ENCODE measurements at regions not wholly inside any gene's neighbourhood (a gene's known extent, or its start where the extent isn't known, plus 50 kb on each side); places are given as distances from the start of the nearest gene placed in this dataset.

DNA sequence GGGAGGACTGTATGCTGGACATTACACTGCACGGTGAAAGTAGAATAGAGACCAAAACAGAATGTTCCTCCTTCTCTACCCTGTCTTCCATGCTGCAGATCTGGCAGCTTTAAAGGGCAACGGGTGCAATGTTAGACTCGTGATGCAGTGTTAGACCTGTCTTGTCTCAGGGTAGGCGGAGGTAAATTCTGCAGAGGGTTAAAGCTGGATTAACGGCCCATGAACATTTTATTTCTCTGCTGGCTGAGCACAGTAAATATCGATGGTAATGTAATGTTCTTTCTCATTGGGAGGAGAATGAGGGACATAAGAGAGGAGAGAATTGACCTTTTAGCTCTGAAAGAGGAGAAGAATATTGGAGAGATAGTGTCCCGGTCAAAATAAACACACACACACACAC, 178.9 kb downstream of the NMUR2 start:
- TF ChIP-seq EGR1 (IDR thresholded peaks at IDR 0.05) (no peak), EP300 (IDR thresholded peaks at IDR 0.05; ENCODE audit: borderline replicate concordance) (no peak), RAD21 (IDR thresholded peaks at IDR 0.05; ENCODE audit: low read depth) (no peak), ZBTB7A (IDR thresholded peaks at IDR 0.05; ENCODE audit: low read depth) (no peak), FOXM1 (IDR thresholded peaks at IDR 0.05; ENCODE audit: borderline replicate concordance, low read depth) (no peak), YY1 (IDR thresholded peaks at IDR 0.05; ENCODE audit: low read depth) (no peak), CREB1 (IDR thresholded peaks at IDR 0.05; ENCODE audit: low read depth) (no peak), NFIC (IDR thresholded peaks at IDR 0.05) (no peak), TEAD4 (IDR thresholded peaks at IDR 0.05) (no peak), TAF1 (IDR thresholded peaks at IDR 0.05; ENCODE audit: low read depth) (no peak)
- TF ChIP-seq, protein P1, sequence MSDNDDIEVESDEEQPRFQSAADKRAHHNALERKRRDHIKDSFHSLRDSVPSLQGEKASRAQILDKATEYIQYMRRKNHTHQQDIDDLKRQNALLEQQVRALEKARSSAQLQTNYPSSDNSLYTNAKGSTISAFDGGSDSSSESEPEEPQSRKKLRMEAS (IDR thresholded peaks at IDR 0.05) = no peak
- TF ChIP-seq, protein P2, sequence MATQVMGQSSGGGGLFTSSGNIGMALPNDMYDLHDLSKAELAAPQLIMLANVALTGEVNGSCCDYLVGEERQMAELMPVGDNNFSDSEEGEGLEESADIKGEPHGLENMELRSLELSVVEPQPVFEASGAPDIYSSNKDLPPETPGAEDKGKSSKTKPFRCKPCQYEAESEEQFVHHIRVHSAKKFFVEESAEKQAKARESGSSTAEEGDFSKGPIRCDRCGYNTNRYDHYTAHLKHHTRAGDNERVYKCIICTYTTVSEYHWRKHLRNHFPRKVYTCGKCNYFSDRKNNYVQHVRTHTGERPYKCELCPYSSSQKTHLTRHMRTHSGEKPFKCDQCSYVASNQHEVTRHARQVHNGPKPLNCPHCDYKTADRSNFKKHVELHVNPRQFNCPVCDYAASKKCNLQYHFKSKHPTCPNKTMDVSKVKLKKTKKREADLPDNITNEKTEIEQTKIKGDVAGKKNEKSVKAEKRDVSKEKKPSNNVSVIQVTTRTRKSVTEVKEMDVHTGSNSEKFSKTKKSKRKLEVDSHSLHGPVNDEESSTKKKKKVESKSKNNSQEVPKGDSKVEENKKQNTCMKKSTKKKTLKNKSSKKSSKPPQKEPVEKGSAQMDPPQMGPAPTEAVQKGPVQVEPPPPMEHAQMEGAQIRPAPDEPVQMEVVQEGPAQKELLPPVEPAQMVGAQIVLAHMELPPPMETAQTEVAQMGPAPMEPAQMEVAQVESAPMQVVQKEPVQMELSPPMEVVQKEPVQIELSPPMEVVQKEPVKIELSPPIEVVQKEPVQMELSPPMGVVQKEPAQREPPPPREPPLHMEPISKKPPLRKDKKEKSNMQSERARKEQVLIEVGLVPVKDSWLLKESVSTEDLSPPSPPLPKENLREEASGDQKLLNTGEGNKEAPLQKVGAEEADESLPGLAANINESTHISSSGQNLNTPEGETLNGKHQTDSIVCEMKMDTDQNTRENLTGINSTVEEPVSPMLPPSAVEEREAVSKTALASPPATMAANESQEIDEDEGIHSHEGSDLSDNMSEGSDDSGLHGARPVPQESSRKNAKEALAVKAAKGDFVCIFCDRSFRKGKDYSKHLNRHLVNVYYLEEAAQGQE (IDR thresholded peaks at IDR 0.05; ENCODE audit: low read depth) = no peak
- TF ChIP-seq, protein P3, sequence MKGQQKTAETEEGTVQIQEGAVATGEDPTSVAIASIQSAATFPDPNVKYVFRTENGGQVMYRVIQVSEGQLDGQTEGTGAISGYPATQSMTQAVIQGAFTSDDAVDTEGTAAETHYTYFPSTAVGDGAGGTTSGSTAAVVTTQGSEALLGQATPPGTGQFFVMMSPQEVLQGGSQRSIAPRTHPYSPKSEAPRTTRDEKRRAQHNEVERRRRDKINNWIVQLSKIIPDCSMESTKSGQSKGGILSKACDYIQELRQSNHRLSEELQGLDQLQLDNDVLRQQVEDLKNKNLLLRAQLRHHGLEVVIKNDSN (IDR thresholded peaks at IDR 0.05) = no peak

Measured in Ishikawa (cell line).